Fibroblast of lung (primary cell): ENCODE measurements at regions not wholly inside any gene's neighbourhood (a gene's known extent, or its start where the extent isn't known, plus 50 kb on each side); places are given as distances from the start of the nearest gene placed in this dataset.

Experiments used
- DNase-seq, 2 donors: peaks; one replicate each; pipeline versions ENCODE4 v3.0.0 to v3.0.0-alpha.2; 2010; ENCODE audit warnings: low read depth in 2 of 2
- H2AFZ ChIP-seq: 2 replicates; pipeline ENCODE4 v1.5.1; 2012; ENCODE audit warnings: low read length, control low read depth, inconsistent platforms
- H3K27ac ChIP-seq: 2 replicates; pipeline ENCODE4 v1.5.1; 2011; ENCODE audit warnings: low read length, control low read depth; ENCODE audit not compliant: insufficient read depth
- H3K27me3 ChIP-seq: 2 replicates; pipeline ENCODE4 v1.5.1; 2011; ENCODE audit warnings: mild to moderate bottlenecking, low read length; ENCODE audit not compliant: control insufficient read depth, insufficient read depth
- H3K36me3 ChIP-seq: 2 replicates; pipeline ENCODE4 v1.5.1; 2011; ENCODE audit warnings: low read length; ENCODE audit not compliant: control insufficient read depth, insufficient read depth
- H3K4me1 ChIP-seq: 2 replicates; pipeline ENCODE4 v1.5.1; 2011; ENCODE audit warnings: low read length; ENCODE audit not compliant: control insufficient read depth, insufficient read depth; ENCODE audit errors: extremely low read depth
- H3K4me2 ChIP-seq: 2 replicates; pipeline ENCODE4 v1.5.1; 2011; ENCODE audit warnings: low read length, control low read depth; ENCODE audit not compliant: insufficient read depth; ENCODE audit errors: extremely low read depth
- H3K4me3 ChIP-seq, 4 experiments: fragments of 200-600 bp in 1 of 4; sonication (generic) in 1 of 4; replicated peaks in 1 of 4; 2 replicates each; pipeline ENCODE4 v1.5.1; 2011 to 2016; ENCODE audit warnings: low read length in 4 of 4, low read depth in 3 of 4, mild to moderate bottlenecking in 3 of 4, control low read depth in 2 of 4, inconsistent platforms in 1 of 4, mixed read lengths in 1 of 4; ENCODE audit not compliant: insufficient read depth in 1 of 4; ENCODE audit errors: control extremely low read depth in 1 of 4
- H3K79me2 ChIP-seq: 2 replicates; pipeline ENCODE4 v1.5.1; 2012; ENCODE audit warnings: mild to moderate bottlenecking, low read length, inconsistent platforms; ENCODE audit not compliant: control insufficient read depth, insufficient read depth
- H3K9ac ChIP-seq: 2 replicates; pipeline ENCODE4 v1.5.1; 2011; ENCODE audit warnings: mild to moderate bottlenecking, low read length, control low read depth; ENCODE audit not compliant: insufficient read depth
- H3K9me3 ChIP-seq: 2 replicates; pipeline ENCODE4 v1.5.1; 2012; ENCODE audit warnings: low read depth, low read length; ENCODE audit not compliant: control insufficient read depth, insufficient read depth
- H4K20me1 ChIP-seq: 2 replicates; pipeline ENCODE4 v1.5.1; 2011; ENCODE audit warnings: low read length; ENCODE audit not compliant: control insufficient read depth, insufficient read depth; ENCODE audit errors: extremely low read depth
- EZH2 ChIP-seq: IDR thresholded peaks from 2 replicates; pipeline ENCODE4 v1.5.1; 2012; ENCODE audit warnings: low read length, control low read depth, mild to moderate bottlenecking; ENCODE audit errors: missing control alignments
- TF ChIP-seq, protein P1 (sequence below), 2 donors: IDR thresholded peaks in 1 of 2; conservative IDR thresholded peaks in 1 of 2; 1 replicate in 1 of 2; 2 replicates in 1 of 2; pipeline ENCODE4 v1.5.1; 2011 to 2012; ENCODE audit warnings: low read length in 2 of 2, control low read depth in 1 of 2, inconsistent platforms in 1 of 2, low read depth in 1 of 2, mild to moderate bottlenecking in 1 of 2

- Histone ChIP-seq H3K27me3 (no peaks in the 10 kb centered on the region), H3K4me2 (peak overlapping the region; percentile 83), H3K4me1 (peaks cover 8% of the 10 kb centered on the region), H3K27ac (peak overlapping the region; percentile 86), H4K20me1 (no peaks in the 10 kb centered on the region), H3K9me3 (no peaks in the 10 kb centered on the region), H3K4me3 (peak overlapping the region; percentile 55 to 78 (median 66)), H3K36me3 (no peaks in the 10 kb centered on the region), H3K79me2 (peaks cover 1% of the 10 kb centered on the region), H2AFZ (peak overlapping the region; percentile 44), H3K9ac (peak overlapping the region; percentile 92)
- DNase-seq = peak; percentile 80 to 87
- TF ChIP-seq, protein P1, sequence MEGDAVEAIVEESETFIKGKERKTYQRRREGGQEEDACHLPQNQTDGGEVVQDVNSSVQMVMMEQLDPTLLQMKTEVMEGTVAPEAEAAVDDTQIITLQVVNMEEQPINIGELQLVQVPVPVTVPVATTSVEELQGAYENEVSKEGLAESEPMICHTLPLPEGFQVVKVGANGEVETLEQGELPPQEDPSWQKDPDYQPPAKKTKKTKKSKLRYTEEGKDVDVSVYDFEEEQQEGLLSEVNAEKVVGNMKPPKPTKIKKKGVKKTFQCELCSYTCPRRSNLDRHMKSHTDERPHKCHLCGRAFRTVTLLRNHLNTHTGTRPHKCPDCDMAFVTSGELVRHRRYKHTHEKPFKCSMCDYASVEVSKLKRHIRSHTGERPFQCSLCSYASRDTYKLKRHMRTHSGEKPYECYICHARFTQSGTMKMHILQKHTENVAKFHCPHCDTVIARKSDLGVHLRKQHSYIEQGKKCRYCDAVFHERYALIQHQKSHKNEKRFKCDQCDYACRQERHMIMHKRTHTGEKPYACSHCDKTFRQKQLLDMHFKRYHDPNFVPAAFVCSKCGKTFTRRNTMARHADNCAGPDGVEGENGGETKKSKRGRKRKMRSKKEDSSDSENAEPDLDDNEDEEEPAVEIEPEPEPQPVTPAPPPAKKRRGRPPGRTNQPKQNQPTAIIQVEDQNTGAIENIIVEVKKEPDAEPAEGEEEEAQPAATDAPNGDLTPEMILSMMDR (conservative IDR thresholded peaks at IDR 0.05 in 1 of 2, IDR thresholded peaks at IDR 0.05 in 1 of 2; ENCODE audit: low read depth in 1 of 2, low read length in 2 of 2) = no peak
- TF ChIP-seq EZH2 = no peak
Observed at GRCh38 chr10:91163869-91164474, 56.5 kb upstream of the PCGF5 start.

GRCh38 chr10:91164520-91165065 lies 55.9 kb upstream of the PCGF5 start:
- DNase-seq = peak in 1 of 2 donors; percentile 34
- Histone ChIP-seq H4K20me1 (no peaks in the 10 kb centered on the region), H3K27me3 (no peaks in the 10 kb centered on the region), H2AFZ (no peak overlapping the region), H3K27ac (peak overlapping the region; percentile 86), H3K4me1 (peaks cover 8% of the 10 kb centered on the region), H3K9ac (no peak overlapping the region), H3K79me2 (peaks cover 1% of the 10 kb centered on the region), H3K4me2 (no peak overlapping the region), H3K9me3 (no peaks in the 10 kb centered on the region), H3K36me3 (no peaks in the 10 kb centered on the region), H3K4me3 (peak overlapping the region in 2 of 4 experiments; percentile 67 to 78)
- TF ChIP-seq, protein P1 (conservative IDR thresholded peaks at IDR 0.05 in 1 of 2, IDR thresholded peaks at IDR 0.05 in 1 of 2; ENCODE audit: low read depth in 1 of 2, low read length in 2 of 2) = no peak
- TF ChIP-seq EZH2 = no peak

GRCh38 chr10:91167406-91167805 lies 53.1 kb upstream of the PCGF5 start:
- Histone ChIP-seq H3K79me2 (peaks cover 1% of the 10 kb centered on the region), H4K20me1 (no peaks in the 10 kb centered on the region), H2AFZ (no peak overlapping the region), H3K36me3 (no peaks in the 10 kb centered on the region), H3K27ac (no peak overlapping the region), H3K9ac (no peak overlapping the region), H3K9me3 (no peaks in the 10 kb centered on the region), H3K4me1 (peaks cover 3% of the 10 kb centered on the region), H3K4me3 (no peak overlapping the region), H3K27me3 (no peaks in the 10 kb centered on the region), H3K4me2 (no peak overlapping the region)
- no peak for DNase-seq
- TF ChIP-seq, protein P1 (conservative IDR thresholded peaks at IDR 0.05 in 1 of 2, IDR thresholded peaks at IDR 0.05 in 1 of 2; ENCODE audit: low read depth in 1 of 2, low read length in 2 of 2) = no peak
- TF ChIP-seq EZH2 = no peak
